DOHH2 (cell line): ENCODE measurements at regions not wholly inside any gene's neighbourhood (a gene's known extent, or its start where the extent isn't known, plus 50 kb on each side); places are given as distances from the start of the nearest gene placed in this dataset.

Experiments
- EZH2phosphoT487 ChIP-seq: fragments of 200-600 bp; sonication (generic); IDR thresholded peaks from 2 replicates; pipeline ENCODE4 v1.6.1; 2017; ENCODE audit warnings: borderline replicate concordance, mild to moderate bottlenecking, antibody characterized with exemption, low read length, moderate library complexity, mixed read lengths
- TF ChIP-seq, protein P1 (sequence below): fragments of 200-600 bp; sonication (generic); IDR thresholded peaks from one replicate; pipeline ENCODE4 v1.5.1; 2014; ENCODE audit warnings: antibody characterized with exemption, mild to moderate bottlenecking, low read depth, low read length; ENCODE audit not compliant: poor library complexity, severe bottlenecking

DNA sequence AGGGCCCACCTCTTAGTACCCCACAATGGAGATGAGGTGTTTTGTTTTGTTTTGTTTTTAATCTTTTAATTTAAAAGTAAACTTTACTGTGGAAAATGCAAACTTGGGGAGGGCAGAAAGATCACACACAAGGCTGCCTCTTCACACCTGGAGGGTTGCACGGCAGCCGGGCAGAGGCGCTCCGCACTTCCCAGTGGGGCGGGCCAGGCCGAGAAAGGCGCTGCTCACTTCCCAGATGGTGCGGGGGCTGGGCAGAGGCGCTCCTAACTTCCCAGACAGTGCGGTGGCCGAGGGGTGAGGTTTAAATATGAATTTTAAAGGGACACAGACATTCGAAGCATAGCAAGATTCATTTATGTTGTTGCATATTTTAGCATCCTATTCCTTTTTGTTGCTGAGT, 235.9 kb upstream of the MTPN start:
- TF ChIP-seq, protein P1, sequence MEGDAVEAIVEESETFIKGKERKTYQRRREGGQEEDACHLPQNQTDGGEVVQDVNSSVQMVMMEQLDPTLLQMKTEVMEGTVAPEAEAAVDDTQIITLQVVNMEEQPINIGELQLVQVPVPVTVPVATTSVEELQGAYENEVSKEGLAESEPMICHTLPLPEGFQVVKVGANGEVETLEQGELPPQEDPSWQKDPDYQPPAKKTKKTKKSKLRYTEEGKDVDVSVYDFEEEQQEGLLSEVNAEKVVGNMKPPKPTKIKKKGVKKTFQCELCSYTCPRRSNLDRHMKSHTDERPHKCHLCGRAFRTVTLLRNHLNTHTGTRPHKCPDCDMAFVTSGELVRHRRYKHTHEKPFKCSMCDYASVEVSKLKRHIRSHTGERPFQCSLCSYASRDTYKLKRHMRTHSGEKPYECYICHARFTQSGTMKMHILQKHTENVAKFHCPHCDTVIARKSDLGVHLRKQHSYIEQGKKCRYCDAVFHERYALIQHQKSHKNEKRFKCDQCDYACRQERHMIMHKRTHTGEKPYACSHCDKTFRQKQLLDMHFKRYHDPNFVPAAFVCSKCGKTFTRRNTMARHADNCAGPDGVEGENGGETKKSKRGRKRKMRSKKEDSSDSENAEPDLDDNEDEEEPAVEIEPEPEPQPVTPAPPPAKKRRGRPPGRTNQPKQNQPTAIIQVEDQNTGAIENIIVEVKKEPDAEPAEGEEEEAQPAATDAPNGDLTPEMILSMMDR: no peak
- no peak for TF ChIP-seq EZH2phosphoT487
